ENCODE measurements at regions not wholly inside any gene's neighbourhood (a gene's known extent, or its start where the extent isn't known, plus 50 kb on each side); places are given as distances from the start of the nearest gene placed in this dataset.

- no peak overlapping the region for H2AK5ac ChIP-seq (ENCODE audit: low read depth, low read length)
- H3K23me2 ChIP-seq (ENCODE audit: low read depth, low read length), result no peaks in the 10 kb centered on the region
- no peaks in the 10 kb centered on the region for H3K79me1 ChIP-seq (ENCODE audit: low read depth, low read length)
- TF ChIP-seq POLR2AphosphoS5 (IDR thresholded peaks at IDR 0.05; ENCODE audit: low read depth, low read length), result no peak
- TF ChIP-seq SIX5 (IDR thresholded peaks at IDR 0.05; ENCODE audit: low read depth, low read length), result no peak
- no peak for TF ChIP-seq POU5F1 (IDR thresholded peaks at IDR 0.05; ENCODE audit: low read depth, low read length)
- no peak for TF ChIP-seq CREB1 (IDR thresholded peaks at IDR 0.05)
- TF ChIP-seq EP300 (IDR thresholded peaks at IDR 0.05; ENCODE audit: borderline replicate concordance in 1 of 2, low read depth in 2 of 2, low read length in 2 of 2), result no peak
- no peak for TF ChIP-seq POLR2A (IDR thresholded peaks at IDR 0.05; ENCODE audit: control extremely low read depth in 1 of 2, low read depth in 2 of 2, low read length in 2 of 2)
- TF ChIP-seq MAFK (IDR thresholded peaks at IDR 0.05; ENCODE audit: low read depth, low read length), result no peak
- TF ChIP-seq KDM4A (IDR thresholded peaks at IDR 0.05; ENCODE audit: low read depth, low read length, severe bottlenecking), result no peak
- no peak for TF ChIP-seq BRCA1 (IDR thresholded peaks at IDR 0.05; ENCODE audit: low read depth, low read length)
- TF ChIP-seq TAF7 (optimal IDR thresholded peaks at IDR 0.05; ENCODE audit: borderline replicate concordance, low read depth, low read length), result no peak
- no peak for TF ChIP-seq KDM5A (IDR thresholded peaks at IDR 0.05; ENCODE audit: low read length)
- no peak for TF ChIP-seq RFX5 (IDR thresholded peaks at IDR 0.05; ENCODE audit: borderline replicate concordance, low read depth, low read length)
- TF ChIP-seq HDAC6 (IDR thresholded peaks at IDR 0.05; ENCODE audit: low read depth, low read length), result no peak
- TF ChIP-seq USF2 (IDR thresholded peaks at IDR 0.05; ENCODE audit: low read length), result no peak
- no peak for TF ChIP-seq TEAD4 (IDR thresholded peaks at IDR 0.05; ENCODE audit: low read depth, low read length)
Observed at GRCh38 chr16:16830401-16830800, 451.5 kb downstream of the NPIPA7 start.

More at GRCh38 chr16:16830401-16830800, 451.5 kb downstream of the NPIPA7 start:
- CTCF ChIA-PET (ENCODE audit: partially characterized antibody), result interaction anchor here (0.6 to 1.5 kb wide), 2 partner anchors 31 to 654 kb away, joined by 5 read pairs; no protein-coding TSS in a partner anchor
- Histone ChIP-seq H2AFZ (ENCODE audit: low read length) (no peak overlapping the region), H3K4me2 (ENCODE audit: insufficient read depth in 1 of 2, low read depth in 2 of 2, low read length in 2 of 2) (no peak overlapping the region), H3K18ac (ENCODE audit: extremely low read depth, low read length) (no peak overlapping the region), H2BK120ac (replicated peaks; ENCODE audit: low read depth, low read length) (no peak overlapping the region), H3K9me3 (ENCODE audit: insufficient read depth in 2 of 2, low read depth in 1 of 2, low read length in 1 of 2) (no peaks in the 10 kb centered on the region), H3K79me2 (ENCODE audit: control insufficient read depth in 1 of 2, insufficient read depth in 2 of 2, low read length in 2 of 2) (no peaks in the 10 kb centered on the region), H3K4me1 (replicated peaks in 1 of 4; ENCODE audit: control insufficient read depth in 3 of 4, insufficient read depth in 4 of 4, low read length in 3 of 4) (peaks cover 0 to 8% (median 0%) of the 10 kb centered on the region in 4 experiments; a peak in 2 of 7 replicates), H4K20me1 (replicated peaks in 1 of 2; ENCODE audit: control insufficient read depth in 1 of 2, insufficient read depth in 2 of 2, low read length in 2 of 2) (no peaks in the 10 kb centered on the region), H3K56ac (replicated peaks; ENCODE audit: insufficient read length, low read depth, low read length) (no peak overlapping the region), H3K27me3 (replicated peaks in 1 of 4; ENCODE audit: control insufficient read depth in 3 of 4, extremely low read depth in 1 of 4, insufficient read depth in 3 of 4, low read length in 3 of 4) (no peaks in the 10 kb centered on the region), H2BK12ac (ENCODE audit: low read depth, low read length) (0 out of 2 replicates have a peak overlapping the region, but pooled peaks have one; percentile 39), H3K27ac (ENCODE audit: low read depth, low read length) (no peak overlapping the region), H3K9ac (replicated peaks in 1 of 4; ENCODE audit: extremely low read depth in 1 of 4, low read depth in 3 of 4, low read length in 3 of 4) (no peak overlapping the region), H3K14ac (ENCODE audit: insufficient read length) (no peak overlapping the region), H2BK20ac (ENCODE audit: low read length) (no peak overlapping the region), H3K23ac (ENCODE audit: insufficient read length) (no peak overlapping the region), H3K4ac (replicated peaks; ENCODE audit: insufficient read length, low read depth, low read length) (no peak overlapping the region), H3K36me3 (ENCODE audit: control insufficient read depth in 2 of 4, insufficient read depth in 4 of 4, low read length in 3 of 4) (no peaks in the 10 kb centered on the region), H4K8ac (ENCODE audit: extremely low read depth, insufficient read depth, low read length) (no peak overlapping the region), H4K91ac (replicated peaks; ENCODE audit: insufficient read length, low read length) (no peak overlapping the region), H2BK15ac (ENCODE audit: low read length) (no peak overlapping the region), H3K4me3 (ENCODE audit: extremely low read depth in 1 of 4, insufficient read depth in 2 of 4, low read depth in 3 of 4, low read length in 4 of 4) (no peak overlapping the region), H2BK5ac (ENCODE audit: low read depth, low read length) (no peak overlapping the region), H4K5ac (ENCODE audit: insufficient read length, low read depth, low read length) (no peak overlapping the region)
- POLR2A ChIA-PET (ENCODE audit: partially characterized antibody), result no interaction called here
- FAIRE-seq (no peak), DNase-seq (ENCODE audit: low read depth in 1 of 2, low spot score in 2 of 2) (no peak)
- 88% methylated on average over 1 of the region's 1 CpG; no CpG with 5 or more reads in 1 of the 2 experiments for WGBS, 2 experiments (ENCODE audit: extremely low coverage in 1 of 2, insufficient coverage in 1 of 2, insufficient read length in 1 of 2, insufficient replicate concordance in 2 of 2, low coverage in 1 of 2, low lambda C conversion rate in 2 of 2, missing lambda C conversion rate in 1 of 2)

Data from H1 (cell line).